SK-N-SH (cell line): ENCODE measurements at regions not wholly inside any gene's neighbourhood (a gene's known extent, or its start where the extent isn't known, plus 50 kb on each side); places are given as distances from the start of the nearest gene placed in this dataset.

Experiments used
- CTCF ChIA-PET: fragments of 300-600, 350-600 bp; formaldehyde crosslinking; extraction: SDS; loops from one replicate; lab custom pipeline; 2021; lab: Yijun Ruan, JAX
- POLR2A ChIA-PET: fragments of 350-600 bp; sonication (Branson Sonifier 250); formaldehyde crosslinking; extraction: SDS; loops from one replicate; lab custom pipeline; 2020; ENCODE audit warnings: antibody characterized with exemption, inconsistent platforms; lab: Yijun Ruan, JAX
- DNase-seq: peaks from one replicate; pipeline ENCODE4 v3.0.0; 2012
- H2AFZ ChIP-seq: fragments of 200-600 bp; sonication (generic); 2 replicates; pipeline ENCODE4 v1.8.1; 2016; ENCODE audit warnings: antibody characterized with exemption, mild to moderate bottlenecking, low read depth
- H3F3A ChIP-seq: fragments of 200-600 bp; sonication (generic); replicated peaks from 2 replicates; pipeline ENCODE3; 2016; ENCODE audit warnings: antibody characterized with exemption, mild to moderate bottlenecking; ENCODE audit not compliant: insufficient read depth
- H3K27ac ChIP-seq, 2 experiments: fragments of 200-500 bp in 1 of 2; fragments of 200-600 bp in 1 of 2; sonication (Bioruptor generic) in 1 of 2; sonication (generic), shearing (Covaris generic) in 1 of 2; 2 replicates each; pipeline versions ENCODE4 v1.5.1 to v1.6.1; 2014 to 2016; ENCODE audit warnings: low read depth in 2 of 2, inconsistent platforms in 1 of 2, low read length in 1 of 2, mild to moderate bottlenecking in 1 of 2, mixed read lengths in 1 of 2
- H3K27me3 ChIP-seq: fragments of 200-600 bp; sonication (generic), shearing (Covaris generic); 2 replicates; pipeline ENCODE4 v1.6.1; 2016; ENCODE audit warnings: mixed run types; ENCODE audit not compliant: insufficient read depth
- H3K36me3 ChIP-seq, 2 experiments: fragments of 200-500 bp in 1 of 2; fragments of 200-600 bp in 1 of 2; sonication (Bioruptor generic) in 1 of 2; sonication (generic) in 1 of 2; replicated peaks in 1 of 2; 2 replicates each; pipeline versions ENCODE3 to v1.5.1; 2014 to 2016; ENCODE audit warnings: low read length in 1 of 2, mild to moderate bottlenecking in 1 of 2; ENCODE audit not compliant: insufficient read depth in 2 of 2, control insufficient read depth in 1 of 2
- H3K4me1 ChIP-seq, 2 experiments: fragments of 200-500 bp in 1 of 2; fragments of 200-600 bp in 1 of 2; sonication (Bioruptor generic) in 1 of 2; sonication (generic), shearing (Covaris generic) in 1 of 2; 2 replicates each; pipeline versions ENCODE4 v1.5.1 to v1.6.1; 2014 to 2016; ENCODE audit warnings: low read depth in 1 of 2, low read length in 1 of 2, mixed run types in 1 of 2; ENCODE audit not compliant: insufficient read depth in 2 of 2, control insufficient read depth in 1 of 2
- H3K4me2 ChIP-seq: fragments of 200-600 bp; sonication (generic), shearing (Covaris generic); 2 replicates; pipeline ENCODE4 v1.6.1; 2017; ENCODE audit warnings: mixed run types
- H3K4me3 ChIP-seq, 2 experiments: fragments of 200-500 bp in 1 of 2; fragments of 200-600 bp in 1 of 2; sonication (Bioruptor generic) in 1 of 2; sonication (generic), shearing (Covaris generic) in 1 of 2; 2 replicates each; pipeline versions ENCODE4 v1.5.1 to v1.8.1; 2014 to 2016; ENCODE audit warnings: low read depth in 2 of 2, inconsistent platforms in 1 of 2, low read length in 1 of 2, mild to moderate bottlenecking in 1 of 2, mixed read lengths in 1 of 2, moderate library complexity in 1 of 2
- H3K79me2 ChIP-seq: fragments of 200-600 bp; sonication (generic); 2 replicates; pipeline ENCODE4 v1.8.1; 2017; ENCODE audit warnings: mild to moderate bottlenecking; ENCODE audit not compliant: insufficient read depth
- H3K9ac ChIP-seq: fragments of 200-600 bp; sonication (generic); 2 replicates; pipeline ENCODE4 v1.6.1; 2017; ENCODE audit warnings: mixed run types
- H3K9me2 ChIP-seq: fragments of 200-600 bp; sonication (generic); 2 replicates; pipeline ENCODE4 v1.6.1; 2017; ENCODE audit warnings: mixed run types
- H3K9me3 ChIP-seq: fragments of 200-600 bp; sonication (generic); 2 replicates; pipeline ENCODE4 v1.6.1; 2017; ENCODE audit warnings: mixed run types, mild to moderate bottlenecking, moderate library complexity
- H4K20me1 ChIP-seq: fragments of 200-600 bp; sonication (generic); 2 replicates; pipeline ENCODE4 v1.6.1; 2017; ENCODE audit warnings: mild to moderate bottlenecking, mixed run types; ENCODE audit not compliant: insufficient read depth
- CHD2 ChIP-seq: fragments of 150-350 bp; IDR thresholded peaks from 2 replicates; pipeline ENCODE4 v1.6.1; 2018; ENCODE audit warnings: low read length; ENCODE audit not compliant: partially characterized antibody
- CTCF ChIP-seq: fragments of 200-600 bp; sonication (generic); IDR thresholded peaks from 2 replicates; pipeline ENCODE4 v1.6.1; 2017; ENCODE audit warnings: antibody characterized with exemption, mild to moderate bottlenecking, moderate library complexity
- EP300 ChIP-seq, 2 experiments: IDR thresholded peaks; 2 replicates each; pipeline versions ENCODE4 v1.4.0 to v1.6.1; 2012; ENCODE audit warnings: borderline replicate concordance in 1 of 2, low read depth in 1 of 2, low read length in 1 of 2
- EZH2phosphoT487 ChIP-seq: fragments of 200-600 bp; sonication (generic); IDR thresholded peaks from 2 replicates; pipeline ENCODE4 v1.6.1; 2017; ENCODE audit warnings: low read depth, mixed run types, mild to moderate bottlenecking, antibody characterized with exemption, moderate library complexity, borderline replicate concordance
- FOXJ3 ChIP-seq: sonication (generic); formaldehyde crosslinking; IDR thresholded peaks from 2 replicates; pipeline ENCODE4 v1.5.1; 2020; ENCODE audit warnings: mild to moderate bottlenecking, missing genetic modification reagents
- FOXM1 ChIP-seq: IDR thresholded peaks from 2 replicates; pipeline ENCODE4 v1.4.0; 2012; ENCODE audit warnings: low read depth, mild to moderate bottlenecking
- GATA2 ChIP-seq: sonication (generic); formaldehyde crosslinking; IDR thresholded peaks from 2 replicates; pipeline ENCODE4 v1.5.0; 2020; ENCODE audit warnings: mild to moderate bottlenecking, missing genetic modification reagents
- MAX ChIP-seq: IDR thresholded peaks from 2 replicates; pipeline ENCODE4 v1.4.0; 2012; ENCODE audit warnings: low read depth
- MEF2A ChIP-seq: IDR thresholded peaks from 2 replicates; pipeline ENCODE4 v1.4.0; 2012; ENCODE audit warnings: low read depth, borderline replicate concordance
- NRF1 ChIP-seq: IDR thresholded peaks from 2 replicates; pipeline ENCODE4 v1.6.1; 2012; ENCODE audit warnings: low read depth, mild to moderate bottlenecking, low read length
- PBX3 ChIP-seq: IDR thresholded peaks from 2 replicates; pipeline ENCODE4; 2012
- RAD21 ChIP-seq: IDR thresholded peaks from 2 replicates; pipeline ENCODE4 v1.6.1; 2012; ENCODE audit warnings: mild to moderate bottlenecking, low read length
- REST ChIP-seq: IDR thresholded peaks from 2 replicates; pipeline ENCODE4 v1.6.1; 2012; ENCODE audit warnings: mild to moderate bottlenecking, low read depth, low read length, moderate library complexity
- SIN3A ChIP-seq: IDR thresholded peaks from 2 replicates; pipeline ENCODE4 v1.6.1; 2012; ENCODE audit warnings: low read depth, mild to moderate bottlenecking, low read length, moderate library complexity, borderline replicate concordance
- TAF1 ChIP-seq: IDR thresholded peaks from 2 replicates; pipeline ENCODE4 v1.6.1; 2012; ENCODE audit warnings: low read depth, mild to moderate bottlenecking, low read length, moderate library complexity, borderline replicate concordance
- TEAD4 ChIP-seq: IDR thresholded peaks from 2 replicates; pipeline ENCODE4 v1.4.0; 2012; ENCODE audit warnings: mild to moderate bottlenecking, borderline replicate concordance; ENCODE audit not compliant: insufficient read depth
- YY1 ChIP-seq: IDR thresholded peaks from 2 replicates; pipeline ENCODE4 v1.4.0; 2012; ENCODE audit warnings: low read depth, mild to moderate bottlenecking
- ZBTB33 ChIP-seq: IDR thresholded peaks from 2 replicates; pipeline ENCODE4 v1.4.0; 2012; ENCODE audit warnings: low read depth, borderline replicate concordance
- WGBS: methylation state at CpG from one replicate; pipeline ENCODE4 v1.1.6; 2017; ENCODE audit warnings: low lambda C conversion rate; 5-methylcytosine and 5-hydroxymethylcytosine counted together

GRCh38 chr16:86978445-86979030, 338.7 kb downstream of the C16orf95 start:
- no peak for TF ChIP-seq EP300 (IDR thresholded peaks at IDR 0.05; ENCODE audit: borderline replicate concordance in 1 of 2, low read depth in 1 of 2, low read length in 1 of 2)
- no peak for TF ChIP-seq NRF1
- TF ChIP-seq YY1: no peak
- TF ChIP-seq MEF2A: no peak
- TF ChIP-seq CHD2: no peak
- no peak for TF ChIP-seq TAF1
- no peak for TF ChIP-seq PBX3
- TF ChIP-seq MAX: no peak
- no peak for TF ChIP-seq REST
- no peak for TF ChIP-seq SIN3A
- no peak for TF ChIP-seq TEAD4
- no peak for TF ChIP-seq FOXM1
- TF ChIP-seq ZBTB33: no peak
- TF ChIP-seq EZH2phosphoT487: no peak
- TF ChIP-seq GATA2 (CRISPR knock-in tag): no peak
- no peak for TF ChIP-seq FOXJ3 (CRISPR knock-in tag)
- no peak for TF ChIP-seq RAD21
- no peak for TF ChIP-seq CTCF
- TF ChIP-seq, all 33 proteins: peak for 0
- H3K4me2 ChIP-seq: no peak overlapping the region
- H3K4me3 ChIP-seq: no peak overlapping the region
- H3K27ac ChIP-seq: no peak overlapping the region
- no peak overlapping the region for H2AFZ ChIP-seq
- H3F3A ChIP-seq: peaks cover 7% of the 10 kb centered on the region
- H3K9ac ChIP-seq: no peak overlapping the region
- no peaks in the 10 kb centered on the region for H3K9me3 ChIP-seq
- POLR2A ChIA-PET: no interaction called here
- H3K4me1 ChIP-seq: no peaks in the 10 kb centered on the region
- WGBS: 28% methylated on average over 5 of the region's 12 CpGs
- DNase-seq: no peak
- CTCF ChIA-PET: no interaction called here
- H3K36me3 ChIP-seq: no peaks in the 10 kb centered on the region
- no peaks in the 10 kb centered on the region for H3K79me2 ChIP-seq
- H4K20me1 ChIP-seq: no peaks in the 10 kb centered on the region
- H3K9me2 ChIP-seq: no peaks in the 10 kb centered on the region
- peaks cover 25% of the 10 kb centered on the region; the same call in 1 of the 2 replicates for H3K27me3 ChIP-seq
